H9 (cell line): ENCODE measurements at regions not wholly inside any gene's neighbourhood (a gene's known extent, or its start where the extent isn't known, plus 50 kb on each side); places are given as distances from the start of the nearest gene placed in this dataset.

Source experiments
- DNase-seq: peaks from one replicate; pipeline ENCODE4 v3.0.0-alpha.2; 2017
- H2AFZ ChIP-seq: one replicate; pipeline ENCODE4 v1.6.1; 2013; ENCODE audit warnings: mild to moderate bottlenecking, low read length, control low read depth, moderate library complexity
- H2AK5ac ChIP-seq: 2 replicates; pipeline ENCODE4 v1.6.1; 2013; ENCODE audit warnings: low read length, control low read depth, mixed read lengths; ENCODE audit not compliant: insufficient read length
- H2BK120ac ChIP-seq: one replicate; pipeline ENCODE4 v1.6.1; 2013; ENCODE audit warnings: low read depth, mild to moderate bottlenecking, low read length, control low read depth, inconsistent platforms; ENCODE audit not compliant: poor library complexity, severe bottlenecking
- H2BK12ac ChIP-seq: 2 replicates; pipeline ENCODE4 v1.6.1; 2013; ENCODE audit warnings: low read length, control low read depth, mixed read lengths, low read depth; ENCODE audit not compliant: insufficient read length
- H2BK15ac ChIP-seq: 2 replicates; pipeline ENCODE4 v1.6.1; 2013; ENCODE audit warnings: low read depth, low read length, control low read depth
- H2BK20ac ChIP-seq: one replicate; pipeline ENCODE4 v1.6.1; 2013; ENCODE audit warnings: low read depth, mild to moderate bottlenecking, low read length, control low read depth, inconsistent platforms; ENCODE audit not compliant: poor library complexity, severe bottlenecking
- H2BK5ac ChIP-seq: 2 replicates; pipeline ENCODE4 v1.6.1; 2013; ENCODE audit warnings: low read length, control low read depth, mixed read lengths; ENCODE audit not compliant: insufficient read length
- H3K14ac ChIP-seq: 2 replicates; pipeline ENCODE4 v1.6.1; 2013; ENCODE audit warnings: low read length, control low read depth; ENCODE audit not compliant: insufficient read depth
- H3K18ac ChIP-seq: 2 replicates; pipeline ENCODE4 v1.6.1; 2013; ENCODE audit warnings: low read depth, mild to moderate bottlenecking, mixed read lengths, low read length, control low read depth; ENCODE audit not compliant: insufficient read length
- H3K23ac ChIP-seq: 2 replicates; pipeline ENCODE4 v1.6.1; 2013; ENCODE audit warnings: low read length, control low read depth, mixed read lengths, low read depth; ENCODE audit not compliant: insufficient read length
- H3K23me2 ChIP-seq: 2 replicates; pipeline ENCODE4 v1.6.1; 2013; ENCODE audit warnings: low read depth, mild to moderate bottlenecking, mixed read lengths, low read length, control low read depth; ENCODE audit not compliant: insufficient read length, poor library complexity, severe bottlenecking
- H3K27ac ChIP-seq: 2 replicates; pipeline ENCODE4 v1.5.1; 2013; ENCODE audit warnings: low read length, control low read depth, mixed read lengths, low read depth; ENCODE audit not compliant: insufficient read length
- H3K27me3 ChIP-seq: 2 replicates; pipeline ENCODE4 v1.6.1; 2013; ENCODE audit warnings: low read length, control low read depth, inconsistent platforms; ENCODE audit not compliant: insufficient read depth
- H3K4ac ChIP-seq: 2 replicates; pipeline ENCODE4 v1.6.1; 2013; ENCODE audit warnings: low read depth, mild to moderate bottlenecking, control low read depth, inconsistent platforms, low read length, moderate library complexity
- H3K4me1 ChIP-seq: 2 replicates; pipeline ENCODE4 v1.6.1; 2013; ENCODE audit warnings: low read length, control low read depth, inconsistent platforms; ENCODE audit not compliant: insufficient read depth
- H3K4me2 ChIP-seq: 2 replicates; pipeline ENCODE4 v1.6.1; 2013; ENCODE audit warnings: low read length, control low read depth, mixed read lengths; ENCODE audit not compliant: insufficient read length, insufficient read depth
- H3K56ac ChIP-seq: 2 replicates; pipeline ENCODE4 v1.6.1; 2013; ENCODE audit warnings: low read depth, mild to moderate bottlenecking, mixed read lengths, low read length, control low read depth; ENCODE audit not compliant: insufficient read length
- H3K79me1 ChIP-seq: 2 replicates; pipeline ENCODE4 v1.6.1; 2013; ENCODE audit warnings: low read depth, mild to moderate bottlenecking, moderate library complexity, low read length, control low read depth, inconsistent platforms; ENCODE audit not compliant: insufficient read depth, poor library complexity, severe bottlenecking
- H3K79me2 ChIP-seq: 2 replicates; pipeline ENCODE4 v1.6.1; 2013; ENCODE audit warnings: low read length, control low read depth, inconsistent platforms; ENCODE audit not compliant: insufficient read depth
- H3K9ac ChIP-seq: 2 replicates; pipeline ENCODE4 v1.6.1; 2013; ENCODE audit warnings: low read length, control low read depth, mixed read lengths; ENCODE audit not compliant: insufficient read length; ENCODE audit errors: extremely low read depth
- H3K9me3 ChIP-seq: one replicate; pipeline ENCODE4 v1.6.1; 2013; ENCODE audit warnings: low read depth, low read length, inconsistent platforms; ENCODE audit not compliant: control insufficient read depth
- H3T11ph ChIP-seq: one replicate; pipeline ENCODE4 v1.6.1; 2013; ENCODE audit warnings: mild to moderate bottlenecking, low read length, control low read depth, inconsistent platforms
- H4K20me1 ChIP-seq: one replicate; pipeline ENCODE4 v1.6.1; 2013; ENCODE audit not compliant: control insufficient read depth, insufficient read length, insufficient read depth
- H4K5ac ChIP-seq: 2 replicates; pipeline ENCODE4 v1.6.1; 2013; ENCODE audit warnings: low read depth, mild to moderate bottlenecking, mixed read lengths, low read length, control low read depth; ENCODE audit not compliant: insufficient read length
- H4K8ac ChIP-seq: replicated peaks from 2 replicates; pipeline ENCODE4 v1.6.1; 2013; ENCODE audit warnings: low read length, control low read depth, mixed read lengths, low read depth; ENCODE audit not compliant: insufficient read length
- H4K91ac ChIP-seq: 2 replicates; pipeline ENCODE4 v1.6.1; 2013; ENCODE audit warnings: low read depth, mild to moderate bottlenecking, moderate library complexity, mixed read lengths, low read length, control low read depth; ENCODE audit not compliant: insufficient read length
- H3K27ac Mint-ChIP-seq, 3 experiments: 2 replicates in 2 of 3; 3 replicates in 1 of 3; pipeline ENCODE4 v1.8.0; 2020 to 2021; ENCODE audit warnings: mixed read lengths in 3 of 3, mild to moderate bottlenecking in 1 of 3, moderate library complexity in 1 of 3
- H3K27me3 Mint-ChIP-seq: 2 replicates; pipeline ENCODE4 v1.8.0; 2021; ENCODE audit warnings: low read depth, mild to moderate bottlenecking, moderate library complexity, mixed read lengths
- H3K36me3 Mint-ChIP-seq, 3 experiments: 2 replicates in 2 of 3; 3 replicates in 1 of 3; pipeline ENCODE4 v1.8.0; 2020 to 2021; ENCODE audit warnings: low read depth in 3 of 3, mixed read lengths in 3 of 3; ENCODE audit not compliant: insufficient read depth in 1 of 3
- H3K4me1 Mint-ChIP-seq, 2 experiments: 2 replicates each; pipeline ENCODE4 v1.8.0; 2020; ENCODE audit warnings: mixed read lengths in 2 of 2
- H3K4me3 Mint-ChIP-seq, 2 experiments: 2 replicates in 1 of 2; 3 replicates in 1 of 2; pipeline ENCODE4 v1.8.0; 2020 to 2021; ENCODE audit warnings: mild to moderate bottlenecking in 2 of 2, mixed read lengths in 2 of 2, moderate library complexity in 1 of 2
- H3K9me3 Mint-ChIP-seq, 2 experiments: 2 replicates in 1 of 2; 3 replicates in 1 of 2; pipeline ENCODE4 v1.8.0; 2020; ENCODE audit warnings: mild to moderate bottlenecking in 2 of 2, mixed read lengths in 2 of 2, moderate library complexity in 1 of 2
- TF ChIP-seq, protein P1 (sequence below): fragments of 200-600 bp; sonication (generic); conservative IDR thresholded peaks from 3 replicates; pipeline ENCODE4 v1.8.0; 2021; ENCODE audit warnings: antibody characterized with exemption, mild to moderate bottlenecking

DNA sequence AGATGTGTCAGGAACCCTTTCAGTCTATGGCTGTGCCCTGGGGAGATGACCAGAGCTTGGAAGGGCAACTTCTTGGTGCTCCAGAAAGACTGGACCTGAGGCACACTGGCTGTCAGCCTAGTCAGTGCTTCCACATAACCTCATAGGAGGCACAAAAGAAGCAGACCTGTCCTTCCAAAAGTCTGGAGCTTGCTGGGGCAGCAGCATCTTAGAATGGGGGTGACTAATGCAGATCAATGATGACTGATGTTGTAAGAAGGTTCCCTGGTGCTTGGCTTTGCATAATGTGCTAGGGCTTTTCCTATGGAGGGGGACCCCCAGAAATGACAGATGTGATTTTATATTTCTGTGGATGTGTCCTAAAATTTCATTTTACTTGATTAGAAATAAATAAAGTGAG lies 255.7 kb upstream of the THUMPD2 start:
- Mint-ChIP-seq H3K9me3 (peaks cover 0 to 18% of the 10 kb centered on the region in 2 experiments; a peak in 3 of 5 replicates), H3K27ac (no peak overlapping the region), H3K36me3 (peaks cover 2 to 8% (median 4%) of the 10 kb centered on the region in 3 experiments; a peak in 4 of 7 replicates), H3K4me3 (no peak overlapping the region), H3K4me1 (no peaks in the 10 kb centered on the region), H3K27me3 (no peaks in the 10 kb centered on the region)
- Histone ChIP-seq H2BK15ac (no peak overlapping the region), H4K91ac (no peak overlapping the region), H3K79me2 (no peaks in the 10 kb centered on the region), H3K18ac (no peak overlapping the region), H2BK12ac (no peak overlapping the region), H2BK120ac (no peak overlapping the region), H4K20me1 (no peaks in the 10 kb centered on the region), H2BK5ac (no peak overlapping the region), H3K4me1 (no peaks in the 10 kb centered on the region), H3K79me1 (no peaks in the 10 kb centered on the region), H3K9me3 (peaks cover 6% of the 10 kb centered on the region), H3K4me2 (no peak overlapping the region), H3K27me3 (no peaks in the 10 kb centered on the region), H3K9ac (no peak overlapping the region), H3K23ac (no peak overlapping the region), H3K56ac (no peak overlapping the region), H2AK5ac (no peak overlapping the region), H3T11ph (no peak overlapping the region), H2BK20ac (no peak overlapping the region), H3K23me2 (no peaks in the 10 kb centered on the region), H4K8ac (no peak overlapping the region), H2AFZ (no peak overlapping the region), H3K14ac (no peak overlapping the region), H4K5ac (no peak overlapping the region), H3K4ac (no peak overlapping the region), H3K27ac (no peak overlapping the region)
- DNase-seq, result no peak
- TF ChIP-seq, protein P1, sequence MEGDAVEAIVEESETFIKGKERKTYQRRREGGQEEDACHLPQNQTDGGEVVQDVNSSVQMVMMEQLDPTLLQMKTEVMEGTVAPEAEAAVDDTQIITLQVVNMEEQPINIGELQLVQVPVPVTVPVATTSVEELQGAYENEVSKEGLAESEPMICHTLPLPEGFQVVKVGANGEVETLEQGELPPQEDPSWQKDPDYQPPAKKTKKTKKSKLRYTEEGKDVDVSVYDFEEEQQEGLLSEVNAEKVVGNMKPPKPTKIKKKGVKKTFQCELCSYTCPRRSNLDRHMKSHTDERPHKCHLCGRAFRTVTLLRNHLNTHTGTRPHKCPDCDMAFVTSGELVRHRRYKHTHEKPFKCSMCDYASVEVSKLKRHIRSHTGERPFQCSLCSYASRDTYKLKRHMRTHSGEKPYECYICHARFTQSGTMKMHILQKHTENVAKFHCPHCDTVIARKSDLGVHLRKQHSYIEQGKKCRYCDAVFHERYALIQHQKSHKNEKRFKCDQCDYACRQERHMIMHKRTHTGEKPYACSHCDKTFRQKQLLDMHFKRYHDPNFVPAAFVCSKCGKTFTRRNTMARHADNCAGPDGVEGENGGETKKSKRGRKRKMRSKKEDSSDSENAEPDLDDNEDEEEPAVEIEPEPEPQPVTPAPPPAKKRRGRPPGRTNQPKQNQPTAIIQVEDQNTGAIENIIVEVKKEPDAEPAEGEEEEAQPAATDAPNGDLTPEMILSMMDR, result no peak
